Neural progenitor cell (in vitro differentiated cells): ENCODE measurements at regions not wholly inside any gene's neighbourhood (a gene's known extent, or its start where the extent isn't known, plus 50 kb on each side); places are given as distances from the start of the nearest gene placed in this dataset. TPM values are rescaled to one million over a fixed set of nuclear protein-coding genes. Genes with fewer than 3 reads are reported as not detected.

Experiments used
- small RNA-seq: library from RNA; depleted of rRNA; stranded (forward); fragments of <200 nt; gene quantifications from one replicate; pipeline ENCODE3, GENCODE V24; 2015

Small RNA genes lying in the stretch of these regions (small RNA-seq; reads per million reads assigned to genes)
- gene RNA5SP311: not detected
